ENCODE measurements at regions not wholly inside any gene's neighbourhood (a gene's known extent, or its start where the extent isn't known, plus 50 kb on each side); places are given as distances from the start of the nearest gene placed in this dataset.

- ATAC-seq, result no peak
- BruUV-seq (replicated peaks), result no TSS peak
Observed at GRCh38 chr14:71646518-71646917, 285.7 kb upstream of the RGS6 start.

More at GRCh38 chr14:71646518-71646917, 285.7 kb upstream of the RGS6 start:
- no peak overlapping the region for H3K27ac ChIP-seq (ENCODE audit: extremely low read depth, low read depth, low read length)
- H2AFZ ChIP-seq (ENCODE audit: low read depth, low read length), result no peak overlapping the region
- in situ Hi-C loops (cut with MboI), result no loop called here
- POLR2A ChIA-PET, result no interaction called here
- H3K9ac ChIP-seq (ENCODE audit: insufficient read depth in 1 of 2, low read depth in 2 of 2, low read length in 2 of 2), result no peak overlapping the region
- no peaks in the 10 kb centered on the region for H3K9me1 ChIP-seq (ENCODE audit: control insufficient read depth, insufficient read depth, low read length)
- 30% methylated on average over 1 of the region's 1 CpG for WGBS (ENCODE audit: insufficient coverage, low coverage, missing lambda C conversion rate)
- CTCF ChIA-PET (ENCODE audit: low intra/inter-chr PET ratio), result no interaction called here
- no peak for TF ChIP-seq TOE1 (IDR thresholded peaks at IDR 0.05; ENCODE audit: borderline replicate concordance)
- TF ChIP-seq TOE1 (CRISPR knock-in tag; IDR thresholded peaks at IDR 0.05; ENCODE audit: borderline replicate concordance, low read depth), result no peak
- TF ChIP-seq MXI1 (IDR thresholded peaks at IDR 0.05; ENCODE audit: low read depth, low read length), result no peak
- no peak for TF ChIP-seq YY1 (IDR thresholded peaks at IDR 0.05; ENCODE audit: borderline replicate concordance in 1 of 3, control insufficient read depth in 1 of 3, extremely low read depth in 1 of 3, insufficient read depth in 3 of 3, insufficient read length in 1 of 3, insufficient replicate concordance in 2 of 3, low read depth in 1 of 3, low read length in 2 of 3)
- TF ChIP-seq SIN3B (IDR thresholded peaks at IDR 0.05; ENCODE audit: low read depth), result no peak
- TF ChIP-seq ZNF347 (CRISPR knock-in tag; IDR thresholded peaks at IDR 0.05; ENCODE audit: low read depth), result no peak
- no peak for TF ChIP-seq ARID4B (CRISPR knock-in tag; IDR thresholded peaks at IDR 0.05)
- TF ChIP-seq ZBTB11 (CRISPR knock-in tag; IDR thresholded peaks at IDR 0.05), result no peak
- no peak overlapping the region for H3K4me2 ChIP-seq (ENCODE audit: insufficient read depth, low read length)
- H3K4me1 ChIP-seq (replicated peaks in 1 of 2; ENCODE audit: control insufficient read depth in 2 of 2, insufficient read depth in 2 of 2, low read length in 2 of 2), result no peaks in the 10 kb centered on the region
- no peaks in the 10 kb centered on the region for H3K9me3 ChIP-seq (replicated peaks; ENCODE audit: control insufficient read depth, insufficient read depth, low read depth, low read length)
- intact Hi-C loops (cut with micrococcal nuclease), result no loop called here
- no peak for FAIRE-seq
- H4K20me1 ChIP-seq (replicated peaks; ENCODE audit: control insufficient read depth, insufficient read depth, low read length), result no peaks in the 10 kb centered on the region
- no peak overlapping the region for H3K4me3 ChIP-seq
- H3K27me3 ChIP-seq (ENCODE audit: control insufficient read depth in 2 of 2, insufficient read depth in 2 of 2, low read length in 2 of 2), result no peaks in the 10 kb centered on the region
- no peaks in the 10 kb centered on the region for H3K79me2 ChIP-seq (ENCODE audit: control insufficient read depth, insufficient read depth, low read length)
- DNase-seq (ENCODE audit: extremely low read depth in 1 of 4, low spot score in 3 of 4), result no peak
- no peaks in the 10 kb centered on the region for H3K36me3 ChIP-seq (ENCODE audit: control insufficient read depth, insufficient read depth, low read length)

Data from K562 (cell line).